DMS53 (cell line): ENCODE measurements at regions not wholly inside any gene's neighbourhood (a gene's known extent, or its start where the extent isn't known, plus 50 kb on each side); places are given as distances from the start of the nearest gene placed in this dataset.
"Not testable (repeated sequence)": the region's sequence is repeated elsewhere in the genome, so short reads cannot be mapped to it uniquely, and the experiment has no call there.

ENCODE experiments used
- DNase-seq: peaks from one replicate; lab custom pipeline; 2025; lab: John Stamatoyannopoulos, UW

GRCh38 chr10:38209332-38209731 is 115.2 kb downstream of the ZNF37A start:
- no peak for DNase-seq

GRCh38 chr10:38209748-38210147 is 115.6 kb downstream of the ZNF37A start:
- not testable (repeated sequence) for DNase-seq

- no peak for DNase-seq
Observed at GRCh38 chr10:38212460-38212859, 118.3 kb downstream of the ZNF37A start.

- DNase-seq, result no peak
Observed at GRCh38 chr10:38226385-38226784, 132.2 kb downstream of the ZNF37A start.

- DNase-seq, result no peak
Observed at GRCh38 chr10:38228394-38228793, 134.3 kb downstream of the ZNF37A start.

- DNase-seq, result not testable (repeated sequence)
Observed at GRCh38 chr10:38238479-38238878, 144.3 kb downstream of the ZNF37A start.

GRCh38 chr10:38242061-38242649 is 148.0 kb downstream of the ZNF37A start:
- peak; percentile 7 for DNase-seq

GRCh38 chr10:38248113-38248512 is 154.0 kb downstream of the ZNF37A start:
- not testable (repeated sequence) for DNase-seq

- peak; percentile 25 for DNase-seq
Observed at GRCh38 chr10:38252551-38252950, 158.4 kb downstream of the ZNF37A start.

- DNase-seq, result peak; percentile 15
Observed at GRCh38 chr10:38267555-38267954, 173.4 kb downstream of the ZNF37A start.

GRCh38 chr10:38271031-38271430 is 176.9 kb downstream of the ZNF37A start:
- DNase-seq, result not testable (repeated sequence)

- DNase-seq, result not testable (repeated sequence)
Observed at GRCh38 chr10:38274879-38275278, 180.7 kb downstream of the ZNF37A start.

- DNase-seq, result not testable (repeated sequence)
Observed at GRCh38 chr10:38292560-38292959, 198.4 kb downstream of the ZNF37A start.

GRCh38 chr10:38310111-38310510 is 216.0 kb downstream of the ZNF37A start:
- not testable (repeated sequence) for DNase-seq

- DNase-seq, result not testable (repeated sequence)
Observed at GRCh38 chr10:38315090-38315805, 221.1 kb downstream of the ZNF37A start.

GRCh38 chr10:38321393-38321792 is 227.3 kb downstream of the ZNF37A start:
- DNase-seq, result not testable (repeated sequence)

- not testable (repeated sequence) for DNase-seq
Observed at GRCh38 chr10:38330306-38330705, 236.2 kb downstream of the ZNF37A start.

GRCh38 chr10:38331106-38331505 is 237.0 kb downstream of the ZNF37A start:
- not testable (repeated sequence) for DNase-seq

GRCh38 chr10:38333699-38334098 is 239.6 kb downstream of the ZNF37A start:
- DNase-seq, result peak; percentile 7

- DNase-seq, result not testable (repeated sequence)
Observed at GRCh38 chr10:38350645-38351044, 256.5 kb downstream of the ZNF37A start.

GRCh38 chr10:38354410-38354809 is 260.3 kb downstream of the ZNF37A start:
- DNase-seq, result not testable (repeated sequence)

GRCh38 chr10:38355911-38356526 is 261.9 kb downstream of the ZNF37A start:
- DNase-seq, result peak; percentile 88

GRCh38 chr10:38356527-38356926 is 262.4 kb downstream of the ZNF37A start:
- DNase-seq, result peak; percentile 45
